ENCODE measurements at regions not wholly inside any gene's neighbourhood (a gene's known extent, or its start where the extent isn't known, plus 50 kb on each side); places are given as distances from the start of the nearest gene placed in this dataset.
A peak's percentile ranks its signal among the peaks of the same experiment; 100 is the strongest.

- no peak for DNase-seq
These were observed 62.1 kb upstream of the PRSS58 start for GRCh38 chr7:142319970-142320369.

DNA sequence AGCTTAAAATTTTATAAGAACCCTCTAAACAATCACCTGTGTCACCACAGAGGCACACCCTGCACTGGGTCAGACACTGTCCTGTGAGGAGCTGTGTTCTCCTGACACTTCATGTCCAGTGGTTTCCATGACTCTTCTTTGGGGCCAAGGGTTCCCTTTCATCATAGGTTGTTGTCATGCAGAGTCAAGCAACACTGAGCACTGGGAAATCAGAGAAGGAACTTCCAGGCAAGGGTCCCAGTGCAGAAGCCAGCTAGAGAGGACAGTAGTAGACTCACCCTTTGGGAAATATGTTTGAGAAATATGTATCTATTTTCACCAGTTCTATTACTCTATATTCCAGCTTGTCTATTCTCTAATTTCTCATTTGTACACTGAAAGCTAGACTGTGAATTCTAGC, 56.4 kb upstream of the PRSS58 start:
- no peak for DNase-seq

DNA sequence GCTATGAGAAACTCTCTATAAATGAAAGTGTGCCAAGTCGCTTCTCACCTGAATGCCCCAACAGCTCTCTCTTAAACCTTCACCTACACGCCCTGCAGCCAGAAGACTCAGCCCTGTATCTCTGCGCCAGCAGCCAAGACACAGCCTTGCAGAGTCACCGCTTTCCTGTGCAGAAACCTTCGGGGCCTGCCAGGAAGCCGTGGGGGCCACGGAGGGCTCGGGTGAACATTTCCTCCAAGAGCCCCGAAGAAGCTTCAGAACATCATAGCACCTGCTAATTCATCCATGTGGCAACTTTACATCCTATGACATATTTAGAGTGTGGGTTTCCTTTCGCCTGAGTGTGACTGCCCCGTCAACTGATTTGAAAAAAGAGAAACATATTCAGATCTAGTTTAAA, 55.7 kb upstream of the PRSS58 start:
- DNase-seq: peak; percentile 7

GRCh38 chr7:142311876-142312275, 54.0 kb upstream of the PRSS58 start:
- DNase-seq: no peak

DNA sequence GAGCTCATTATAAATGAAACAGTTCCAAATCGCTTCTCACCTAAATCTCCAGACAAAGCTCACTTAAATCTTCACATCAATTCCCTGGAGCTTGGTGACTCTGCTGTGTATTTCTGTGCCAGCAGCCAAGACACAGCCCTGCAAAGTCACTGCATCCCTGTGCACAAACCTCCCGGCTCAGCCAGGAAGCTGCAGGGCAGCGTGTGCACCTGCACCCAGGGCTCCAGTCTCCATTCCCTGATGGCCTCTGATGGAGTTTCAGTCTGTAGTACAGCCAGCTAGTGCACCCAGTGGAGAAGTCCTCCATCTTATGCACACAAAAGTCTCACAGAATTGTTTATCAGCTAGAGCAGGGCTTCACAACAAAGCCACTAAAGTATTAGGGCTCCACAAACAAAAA, 51.1 kb upstream of the PRSS58 start:
- DNase-seq: no peak

DNA sequence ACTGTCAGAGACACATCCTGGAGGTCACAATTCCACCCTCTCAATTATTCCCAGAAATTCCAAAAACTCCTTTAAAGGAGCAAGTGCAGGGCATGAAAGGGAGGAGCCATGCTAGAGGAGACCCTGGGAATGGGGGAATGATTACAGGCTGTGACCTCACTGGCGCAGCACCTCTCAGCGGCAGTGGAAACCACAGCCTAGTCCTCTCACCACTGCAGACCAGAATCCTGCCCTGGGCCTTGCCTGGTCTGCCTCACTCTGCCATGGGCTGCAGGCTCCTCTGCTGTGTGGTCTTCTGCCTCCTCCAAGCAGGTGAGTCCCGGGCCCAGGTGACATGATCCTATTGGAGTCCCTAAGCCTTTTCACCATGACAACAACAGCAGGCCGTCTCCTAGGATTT, 50.5 kb upstream of the PRSS58 start:
- DNase-seq: no peak
